Heart left ventricle (tissue), 13 donors: ENCODE measurements at regions not wholly inside any gene's neighbourhood (a gene's known extent, or its start where the extent isn't known, plus 50 kb on each side); places are given as distances from the start of the nearest gene placed in this dataset.

ENCODE experiments used
- CTCF ChIP-seq, 12 donors: fragments of 200-600 bp; sonication (generic) in 4 of 12; IDR thresholded peaks; one replicate each; pipeline versions ENCODE4 v1.5.0 to v1.8.0; 2018 to 2022; ENCODE audit warnings: antibody characterized with exemption in 12 of 12, mild to moderate bottlenecking in 5 of 12
- POLR2A ChIP-seq, 2 donors: fragments of 450-650 bp; IDR thresholded peaks; one replicate each; pipeline ENCODE4 v1.6.1; 2017; ENCODE audit warnings: antibody characterized with exemption in 2 of 2, mild to moderate bottlenecking in 2 of 2, moderate library complexity in 2 of 2
- donor health status: ischemic (EF 13 %, LVEDD 7.1; RV severe dilation, severe dysfunction).
- donor health status: DM: no; HTN: yes; CAD: no.
- donor health status: DM: no; HTN: no; CAD: no.
- donor health status: ischemic (EF 25% LVEDD 6.9; RV normal size, moderate dysfunction).
- donor health status: ischemic (EF 25% LVEDD 5.7; RV mildly dilated, moderate dysfunction).
- donor health status: ischemic (EF 35%, LVEDD 5.7; RV mildly dilated, moderate dysfunction).
- donor health status: nonischemic (EF 11% LVEDD 7.7; RV severe dilation, severe dysfunction).
- donor health status: DM: yes; HTN: yes; CAD: no.
- donor health status: PGD.
- donor health status: ischemic (EF 29% LVEDD 5.4; RV normal size, mild dysfunction).
- donor health status: nonischemic (EF 23%, LVEDD 6.1; RV moderate dilation, normal function).

GRCh38 chr1:98005326-98006010 is 84.6 kb upstream of the DPYD start:
- TF ChIP-seq CTCF (IDR thresholded peaks at IDR 0.05), result no peak
- TF ChIP-seq POLR2A (IDR thresholded peaks at IDR 0.05), result no peak
